Transverse colon (tissue), 4 donors: ENCODE measurements at regions not wholly inside any gene's neighbourhood (a gene's known extent, or its start where the extent isn't known, plus 50 kb on each side); places are given as distances from the start of the nearest gene placed in this dataset.

Experiments used
- DNase-seq: peaks from one replicate; pipeline ENCODE4 v3.0.0-alpha.2; 2019
- H3K27ac ChIP-seq, 4 donors: fragments of 200-600 bp; sonication (generic); 2 replicates each; pipeline ENCODE4 v1.5.1; 2016 to 2018; ENCODE audit warnings: inconsistent platforms in 4 of 4
- H3K27me3 ChIP-seq: fragments of 200-600 bp; sonication (generic); 2 replicates; pipeline ENCODE4 v1.5.1; 2017; ENCODE audit warnings: inconsistent platforms
- H3K36me3 ChIP-seq, 4 donors: fragments of 200-600 bp; sonication (generic); 2 replicates each; pipeline ENCODE4 v1.5.1; 2017 to 2019; ENCODE audit warnings: inconsistent platforms in 4 of 4
- H3K4me1 ChIP-seq, 4 donors: fragments of 200-600 bp; sonication (generic); 2 replicates each; pipeline ENCODE4 v1.5.1; 2017 to 2020; ENCODE audit warnings: inconsistent platforms in 4 of 4
- H3K4me3 ChIP-seq, 4 donors: fragments of 200-600 bp; sonication (generic); 1 replicate in 1 of 4; 2 replicates in 3 of 4; pipeline versions ENCODE4 v1.5.1 to v1.6.1; 2017 to 2019; ENCODE audit warnings: inconsistent platforms in 4 of 4
- H3K9me3 ChIP-seq, 2 donors: fragments of 200-600 bp; sonication (generic); 2 replicates each; pipeline ENCODE4 v1.5.1; 2017 to 2019; ENCODE audit warnings: inconsistent platforms in 2 of 2
- CTCF ChIP-seq, 5 experiments: fragments of 200-600 bp in 3 of 5; fragments of 450-650 bp in 2 of 5; sonication (generic) in 3 of 5; IDR thresholded peaks; 1 replicate in 2 of 5; 2 replicates in 3 of 5; pipeline ENCODE4 v1.5.1; 2016 to 2017; ENCODE audit warnings: antibody characterized with exemption in 5 of 5, inconsistent platforms in 3 of 5, mild to moderate bottlenecking in 2 of 5, moderate library complexity in 1 of 5
- EP300 ChIP-seq: sonication (generic); formaldehyde crosslinking; IDR thresholded peaks from one replicate; pipeline ENCODE4 v1.6.1; 2017; ENCODE audit warnings: antibody characterized with exemption, low read depth
- POLR2A ChIP-seq: fragments of 450-650 bp; IDR thresholded peaks from one replicate; pipeline ENCODE4 v1.6.1; 2016; ENCODE audit warnings: antibody characterized with exemption, mild to moderate bottlenecking, moderate library complexity
- POLR2AphosphoS5 ChIP-seq, 3 donors: sonication (generic); formaldehyde crosslinking; IDR thresholded peaks; one replicate each; pipeline ENCODE4 v1.6.1; 2016; ENCODE audit warnings: antibody characterized with exemption in 3 of 3
- WGBS, 2 donors: methylation state at CpG; one replicate each; pipeline ENCODE4 v1.1.5; 2018; ENCODE audit warnings: low coverage in 1 of 2; 5-methylcytosine and 5-hydroxymethylcytosine counted together
- in situ Hi-C, 4 donors: fragments of 200-750 bp; cut with MboI; loops; one replicate each; pipeline versions ENCODE4 v1.15.0 to v1.15.1; 2017; ENCODE audit warnings: low sequenced_read_pairs in 3 of 4, low pct_ligation_motif_present in 1 of 4, low pct_unique_long_range_greater_than_20kb in 1 of 4
- intact Hi-C: fragments of 100-400 bp; cut with DNase I; formaldehyde crosslinking; loops from one replicate; pipeline ENCODE4 v1.15.1; 2023; ENCODE audit warnings: low total_unique reads

- intact Hi-C loops (no loop called here), in situ Hi-C loops (no loop called here)
- Histone ChIP-seq H3K4me1 (peaks cover 0 to 5% (median 0%) of the 10 kb centered on the region in 4 donors), H3K36me3 (no peaks in the 10 kb centered on the region), H3K27ac (no peak overlapping the region), H3K4me3 (no peak overlapping the region), H3K9me3 (no peaks in the 10 kb centered on the region), H3K27me3 (no peaks in the 10 kb centered on the region)
- WGBS, 2 donors = 76% methylated on average over 7 of the region's 7 CpGs; no CpG with 5 or more reads in 1 of the 2 donors
- DNase-seq = no peak
- TF ChIP-seq POLR2A = no peak
- no peak for TF ChIP-seq EP300
- TF ChIP-seq CTCF (IDR thresholded peaks at IDR 0.05) = no peak
- TF ChIP-seq POLR2AphosphoS5 (IDR thresholded peaks at IDR 0.05) = no peak
Observed at GRCh38 chr20:39904476-39905112, 784.4 kb downstream of the MAFB start.

GRCh38 chr20:39903806-39904465, 785.1 kb downstream of the MAFB start:
- H3K27me3 ChIP-seq = no peaks in the 10 kb centered on the region
- TF ChIP-seq POLR2AphosphoS5 (IDR thresholded peaks at IDR 0.05) = no peak
- TF ChIP-seq CTCF (IDR thresholded peaks at IDR 0.05) = no peak
- no peak for TF ChIP-seq EP300
- H3K9me3 ChIP-seq = no peaks in the 10 kb centered on the region
- no peak for DNase-seq
- H3K4me1 ChIP-seq = peaks cover 0 to 2% (median 0%) of the 10 kb centered on the region in 4 donors
- no peaks in the 10 kb centered on the region for H3K36me3 ChIP-seq
- intact Hi-C loops (no loop called here), in situ Hi-C loops (no loop called here)
- no peak overlapping the region for H3K4me3 ChIP-seq
- 68 to 88% methylated on average over 9 to 10 of the region's 10 CpGs for WGBS, 2 donors
- H3K27ac ChIP-seq = no peak overlapping the region

- no peak for DNase-seq
- H3K9me3 ChIP-seq = no peaks in the 10 kb centered on the region
- H3K27ac ChIP-seq = no peak overlapping the region
- intact Hi-C loops = no loop called here
- TF ChIP-seq CTCF (IDR thresholded peaks at IDR 0.05) = no peak
- TF ChIP-seq POLR2AphosphoS5 (IDR thresholded peaks at IDR 0.05) = no peak
- no peak for TF ChIP-seq EP300
- no peak for TF ChIP-seq POLR2A
- in situ Hi-C loops = loop anchor here (25.0 kb wide), 3 partner anchors 787 to 1062 kb away; partner anchors contain the start of gene MAFB (in 3 of the 4)
- H3K27me3 ChIP-seq = no peaks in the 10 kb centered on the region
- H3K36me3 ChIP-seq = no peaks in the 10 kb centered on the region
- WGBS, 2 donors = 71 to 81% methylated on average over 1 of the region's 1 CpG
- no peak overlapping the region for H3K4me3 ChIP-seq
- H3K4me1 ChIP-seq = no peaks in the 10 kb centered on the region
Observed at GRCh38 chr20:39899881-39900280, 789.2 kb downstream of the MAFB start.

- in situ Hi-C loops = loop anchor here (25.0 kb wide), 3 partner anchors 789 to 1064 kb away; partner anchors contain the start of gene MAFB (in 3 of the 4)
- 25 to 31% methylated on average over 2 of the region's 2 CpGs for WGBS, 2 donors
- H3K4me1 ChIP-seq = no peaks in the 10 kb centered on the region
- no peak overlapping the region for H3K4me3 ChIP-seq
- no peaks in the 10 kb centered on the region for H3K27me3 ChIP-seq
- H3K27ac ChIP-seq = no peak overlapping the region
- H3K9me3 ChIP-seq = no peaks in the 10 kb centered on the region
- H3K36me3 ChIP-seq = no peaks in the 10 kb centered on the region
- intact Hi-C loops = no loop called here
- no peak for DNase-seq
- TF ChIP-seq POLR2AphosphoS5 (IDR thresholded peaks at IDR 0.05) (no peak), CTCF (IDR thresholded peaks at IDR 0.05) (no peak), EP300 (no peak), POLR2A (no peak)
Observed at GRCh38 chr20:39898467-39898852, 790.6 kb downstream of the MAFB start.
